Mammary epithelial cell (primary cell): ENCODE measurements at regions not wholly inside any gene's neighbourhood (a gene's known extent, or its start where the extent isn't known, plus 50 kb on each side); places are given as distances from the start of the nearest gene placed in this dataset.

Experiments used
- EZH2 ChIP-seq: IDR thresholded peaks from 2 replicates; pipeline ENCODE4 v1.6.1; 2012; ENCODE audit warnings: low read length, inconsistent platforms, borderline replicate concordance
- TF ChIP-seq, protein P1 (sequence below), 2 donors: IDR thresholded peaks in 1 of 2; conservative IDR thresholded peaks in 1 of 2; 2 replicates each; pipeline ENCODE4 v1.5.1; 2011 to 2012; ENCODE audit warnings: inconsistent platforms in 2 of 2, low read length in 2 of 2, mild to moderate bottlenecking in 2 of 2, control low read depth in 1 of 2, low read depth in 1 of 2; ENCODE audit not compliant: insufficient read depth in 1 of 2; ENCODE audit errors: extremely low read depth in 1 of 2

DNA sequence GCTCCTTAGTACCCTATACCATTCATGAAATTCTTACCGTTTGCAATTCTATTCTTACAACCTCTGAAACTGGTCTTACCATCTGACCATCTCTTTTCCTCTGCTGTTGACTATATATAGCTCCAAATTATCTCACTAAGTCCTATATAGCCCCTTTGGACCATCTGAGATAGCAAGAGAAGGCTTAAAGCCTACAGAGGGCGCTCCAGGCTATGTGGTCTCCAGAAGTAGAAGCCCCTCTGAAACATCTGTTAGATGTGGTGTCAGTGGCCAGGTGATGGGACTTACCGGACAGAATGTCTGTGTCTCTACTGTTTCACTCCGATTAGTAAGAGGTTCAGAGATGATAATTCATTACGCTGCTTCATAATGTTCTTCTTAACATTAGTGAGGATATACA is 140.7 kb upstream of the BMP2 start:
- TF ChIP-seq, protein P1, sequence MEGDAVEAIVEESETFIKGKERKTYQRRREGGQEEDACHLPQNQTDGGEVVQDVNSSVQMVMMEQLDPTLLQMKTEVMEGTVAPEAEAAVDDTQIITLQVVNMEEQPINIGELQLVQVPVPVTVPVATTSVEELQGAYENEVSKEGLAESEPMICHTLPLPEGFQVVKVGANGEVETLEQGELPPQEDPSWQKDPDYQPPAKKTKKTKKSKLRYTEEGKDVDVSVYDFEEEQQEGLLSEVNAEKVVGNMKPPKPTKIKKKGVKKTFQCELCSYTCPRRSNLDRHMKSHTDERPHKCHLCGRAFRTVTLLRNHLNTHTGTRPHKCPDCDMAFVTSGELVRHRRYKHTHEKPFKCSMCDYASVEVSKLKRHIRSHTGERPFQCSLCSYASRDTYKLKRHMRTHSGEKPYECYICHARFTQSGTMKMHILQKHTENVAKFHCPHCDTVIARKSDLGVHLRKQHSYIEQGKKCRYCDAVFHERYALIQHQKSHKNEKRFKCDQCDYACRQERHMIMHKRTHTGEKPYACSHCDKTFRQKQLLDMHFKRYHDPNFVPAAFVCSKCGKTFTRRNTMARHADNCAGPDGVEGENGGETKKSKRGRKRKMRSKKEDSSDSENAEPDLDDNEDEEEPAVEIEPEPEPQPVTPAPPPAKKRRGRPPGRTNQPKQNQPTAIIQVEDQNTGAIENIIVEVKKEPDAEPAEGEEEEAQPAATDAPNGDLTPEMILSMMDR (conservative IDR thresholded peaks at IDR 0.05 in 1 of 2, IDR thresholded peaks at IDR 0.05 in 1 of 2; ENCODE audit: extremely low read depth in 1 of 2, insufficient read depth in 1 of 2, low read depth in 1 of 2, low read length in 2 of 2) = no peak
- TF ChIP-seq EZH2 = no peak
